GM12891 (cell line): ENCODE measurements at regions not wholly inside any gene's neighbourhood (a gene's known extent, or its start where the extent isn't known, plus 50 kb on each side); places are given as distances from the start of the nearest gene placed in this dataset.

Source experiments
- PAX5 ChIP-seq: IDR thresholded peaks from 2 replicates; pipeline ENCODE4 v1.6.1; 2011; ENCODE audit warnings: low read length, moderate library complexity, mild to moderate bottlenecking; ENCODE audit not compliant: insufficient read depth, severe bottlenecking
- POLR2A ChIP-seq: IDR thresholded peaks from 2 replicates; pipeline ENCODE4 v1.6.1; 2011; ENCODE audit warnings: low read depth, low read length, control low read depth
- POLR2AphosphoS5 ChIP-seq: IDR thresholded peaks from 2 replicates; pipeline ENCODE4 v1.6.1; 2011; ENCODE audit warnings: low read depth, low read length, control low read depth
- POU2F2 ChIP-seq: IDR thresholded peaks from 2 replicates; pipeline ENCODE4 v1.6.1; 2011; ENCODE audit warnings: low read depth, mild to moderate bottlenecking, control low read depth, low read length, moderate library complexity
- SPI1 ChIP-seq: IDR thresholded peaks from 2 replicates; pipeline ENCODE4 v1.6.1; 2011; ENCODE audit warnings: low read depth, low read length, control low read depth
- TAF1 ChIP-seq: IDR thresholded peaks from 2 replicates; pipeline ENCODE4 v1.6.1; 2011; ENCODE audit warnings: low read depth, low read length, control low read depth

DNA sequence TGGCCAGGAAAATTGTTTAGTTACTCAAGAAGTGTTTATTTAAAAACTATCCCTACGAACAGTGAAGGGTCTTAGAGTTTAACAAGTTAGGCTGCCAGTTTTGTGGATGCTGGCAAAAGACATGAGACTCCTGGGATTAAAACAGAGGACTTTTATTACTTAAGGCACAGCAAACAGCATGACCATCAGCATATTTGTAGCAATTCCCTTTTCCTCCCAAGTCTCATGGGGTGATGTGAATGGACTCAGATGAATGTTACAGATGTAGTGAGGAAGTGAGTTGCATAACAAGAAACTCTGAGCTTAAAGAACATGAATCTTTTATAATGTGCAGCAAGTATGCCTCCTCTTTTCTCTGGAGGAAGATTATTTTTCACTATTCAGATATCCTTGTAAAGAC, 695.8 kb downstream of the RPS29 start:
- TF ChIP-seq POLR2A (no peak), POLR2AphosphoS5 (no peak), TAF1 (no peak), SPI1 (no peak), PAX5 (no peak), POU2F2 (no peak)
